NCI-H82 (cell line): ENCODE measurements at regions not wholly inside any gene's neighbourhood (a gene's known extent, or its start where the extent isn't known, plus 50 kb on each side); places are given as distances from the start of the nearest gene placed in this dataset.
"Not testable (repeated sequence)": the region's sequence is repeated elsewhere in the genome, so short reads cannot be mapped to it uniquely, and the experiment has no call there.

Experiments
- DNase-seq: peaks from one replicate; lab custom pipeline; 2025; lab: John Stamatoyannopoulos, UW

GRCh38 chr11:57047610-57048009 lies 58.9 kb downstream of the OR5AK2 start:
- no peak for DNase-seq

- DNase-seq: peak; percentile 60
These were observed 61.0 kb downstream of the OR5AK2 start for GRCh38 chr11:57049749-57050148.

- no peak for DNase-seq
These were observed 66.1 kb downstream of the OR5AK2 start for GRCh38 chr11:57054817-57055216.

GRCh38 chr11:57055744-57056143 lies 67.0 kb downstream of the OR5AK2 start:
- DNase-seq: no peak

- DNase-seq: no peak
These were observed 68.0 kb downstream of the OR5AK2 start for GRCh38 chr11:57056735-57057134.

GRCh38 chr11:57057561-57057960 lies 68.8 kb downstream of the OR5AK2 start:
- DNase-seq: no peak

- DNase-seq: not testable (repeated sequence)
These were observed 74.2 kb downstream of the OR5AK2 start for GRCh38 chr11:57062957-57063356.

GRCh38 chr11:57069942-57070341 lies 81.2 kb downstream of the OR5AK2 start:
- DNase-seq: no peak

GRCh38 chr11:57071829-57072228 lies 83.1 kb downstream of the OR5AK2 start:
- DNase-seq: no peak

GRCh38 chr11:57072640-57073039 lies 83.9 kb downstream of the OR5AK2 start:
- DNase-seq: no peak

GRCh38 chr11:57073128-57073527 lies 84.4 kb downstream of the OR5AK2 start:
- no peak for DNase-seq

GRCh38 chr11:57081356-57081755 lies 92.6 kb downstream of the OR5AK2 start:
- no peak for DNase-seq

- DNase-seq: no peak
These were observed 93.4 kb downstream of the OR5AK2 start for GRCh38 chr11:57082125-57082524.

- DNase-seq: no peak
These were observed 95.1 kb downstream of the OR5AK2 start for GRCh38 chr11:57083641-57084385.

GRCh38 chr11:57085611-57086010 lies 96.1 kb upstream of the LRRC55 start:
- peak; percentile 14 for DNase-seq

GRCh38 chr11:57087991-57088390 lies 93.8 kb upstream of the LRRC55 start:
- no peak for DNase-seq

GRCh38 chr11:57092028-57092698 lies 89.6 kb upstream of the LRRC55 start:
- DNase-seq: no peak

GRCh38 chr11:57094181-57094935 lies 87.4 kb upstream of the LRRC55 start:
- no peak for DNase-seq

- no peak for DNase-seq
These were observed 86.3 kb upstream of the LRRC55 start for GRCh38 chr11:57095417-57095816.

GRCh38 chr11:57095896-57096295 lies 85.9 kb upstream of the LRRC55 start:
- no peak for DNase-seq

- DNase-seq: no peak
These were observed 84.6 kb upstream of the LRRC55 start for GRCh38 chr11:57097149-57097548.

GRCh38 chr11:57098191-57098590 lies 83.6 kb upstream of the LRRC55 start:
- DNase-seq: no peak
